ENCODE measurements at regions not wholly inside any gene's neighbourhood (a gene's known extent, or its start where the extent isn't known, plus 50 kb on each side); places are given as distances from the start of the nearest gene placed in this dataset.

DNA sequence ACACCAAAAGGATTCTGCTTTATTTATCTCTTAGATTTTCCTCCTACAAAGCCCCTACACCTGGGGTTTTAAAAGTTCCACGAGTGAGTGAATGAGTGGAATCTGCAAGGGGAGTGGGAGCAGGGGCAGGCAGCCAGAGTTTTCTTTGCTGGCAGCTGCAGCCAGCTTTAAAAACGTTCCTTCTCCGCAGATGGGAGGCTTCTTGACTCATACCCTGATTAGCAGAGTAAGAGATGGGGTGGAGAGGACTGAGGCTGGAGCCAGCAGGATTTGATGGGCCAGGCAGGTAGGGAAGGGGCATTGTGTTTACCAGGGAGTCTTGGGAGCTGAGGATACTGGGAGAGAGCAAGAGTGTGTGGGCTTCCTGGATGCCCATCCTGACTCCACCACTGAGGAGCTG lies 99.6 kb upstream of the TNP1 start:
- TF ChIP-seq, protein P1, sequence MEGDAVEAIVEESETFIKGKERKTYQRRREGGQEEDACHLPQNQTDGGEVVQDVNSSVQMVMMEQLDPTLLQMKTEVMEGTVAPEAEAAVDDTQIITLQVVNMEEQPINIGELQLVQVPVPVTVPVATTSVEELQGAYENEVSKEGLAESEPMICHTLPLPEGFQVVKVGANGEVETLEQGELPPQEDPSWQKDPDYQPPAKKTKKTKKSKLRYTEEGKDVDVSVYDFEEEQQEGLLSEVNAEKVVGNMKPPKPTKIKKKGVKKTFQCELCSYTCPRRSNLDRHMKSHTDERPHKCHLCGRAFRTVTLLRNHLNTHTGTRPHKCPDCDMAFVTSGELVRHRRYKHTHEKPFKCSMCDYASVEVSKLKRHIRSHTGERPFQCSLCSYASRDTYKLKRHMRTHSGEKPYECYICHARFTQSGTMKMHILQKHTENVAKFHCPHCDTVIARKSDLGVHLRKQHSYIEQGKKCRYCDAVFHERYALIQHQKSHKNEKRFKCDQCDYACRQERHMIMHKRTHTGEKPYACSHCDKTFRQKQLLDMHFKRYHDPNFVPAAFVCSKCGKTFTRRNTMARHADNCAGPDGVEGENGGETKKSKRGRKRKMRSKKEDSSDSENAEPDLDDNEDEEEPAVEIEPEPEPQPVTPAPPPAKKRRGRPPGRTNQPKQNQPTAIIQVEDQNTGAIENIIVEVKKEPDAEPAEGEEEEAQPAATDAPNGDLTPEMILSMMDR (IDR thresholded peaks at IDR 0.05) = no peak
- TF ChIP-seq POLR2A (IDR thresholded peaks at IDR 0.05) (no peak), POLR2AphosphoS5 (IDR thresholded peaks at IDR 0.05) (no peak)
